GM19025 (cell line): ENCODE measurements at regions not wholly inside any gene's neighbourhood (a gene's known extent, or its start where the extent isn't known, plus 50 kb on each side); places are given as distances from the start of the nearest gene placed in this dataset.
"Not testable (repeated sequence)": the region's sequence is repeated elsewhere in the genome, so short reads cannot be mapped to it uniquely, and the experiment has no call there.

Source experiments
- ATAC-seq: cut with Tn5 transposase; IDR thresholded peaks from one replicate; pipeline ENCODE4 v1.9.1; 2021; ENCODE audit warnings: mild to moderate bottlenecking, low read depth, moderate library complexity; ENCODE audit not compliant: unreplicated experiment

DNA sequence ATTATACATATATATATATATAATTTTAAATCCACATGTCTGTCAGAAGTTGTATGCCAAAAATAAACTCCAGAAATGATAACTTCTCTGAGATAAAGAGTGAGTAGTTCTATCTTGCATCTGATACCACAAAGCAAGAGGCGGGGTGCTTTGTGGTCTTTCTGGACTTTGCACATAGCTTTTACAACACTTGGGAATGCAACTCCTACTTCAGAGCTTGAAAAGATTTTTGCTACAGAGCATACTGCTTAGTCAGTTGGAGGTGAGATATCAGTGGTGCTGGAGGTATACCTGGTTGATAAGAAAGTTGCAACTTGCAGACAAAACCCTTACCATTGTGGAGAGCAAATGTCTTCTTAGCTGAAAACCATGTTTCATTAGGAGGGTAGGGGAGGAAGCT lies 1384.5 kb upstream of the NUDT12 start:
- ATAC-seq = no peak

DNA sequence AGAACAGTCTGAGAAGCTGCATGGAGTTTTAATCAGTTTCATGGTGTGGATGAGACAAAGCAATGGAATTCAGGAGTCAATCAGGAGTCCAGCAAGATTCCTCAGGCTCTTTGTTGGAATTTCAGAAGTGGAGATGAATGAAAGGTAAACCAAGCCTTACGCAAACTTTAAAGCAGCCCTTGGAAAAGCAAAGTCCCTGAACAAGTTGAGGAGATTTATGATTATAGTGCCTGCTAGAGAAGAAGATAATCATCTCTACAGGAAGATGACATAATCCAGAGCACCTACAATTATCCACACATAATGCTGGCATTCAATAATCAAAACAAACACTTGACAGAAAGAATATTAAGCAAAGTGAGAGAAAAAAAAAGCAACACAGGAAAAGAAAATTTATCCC lies 1380.1 kb upstream of the NUDT12 start:
- no peak for ATAC-seq

DNA sequence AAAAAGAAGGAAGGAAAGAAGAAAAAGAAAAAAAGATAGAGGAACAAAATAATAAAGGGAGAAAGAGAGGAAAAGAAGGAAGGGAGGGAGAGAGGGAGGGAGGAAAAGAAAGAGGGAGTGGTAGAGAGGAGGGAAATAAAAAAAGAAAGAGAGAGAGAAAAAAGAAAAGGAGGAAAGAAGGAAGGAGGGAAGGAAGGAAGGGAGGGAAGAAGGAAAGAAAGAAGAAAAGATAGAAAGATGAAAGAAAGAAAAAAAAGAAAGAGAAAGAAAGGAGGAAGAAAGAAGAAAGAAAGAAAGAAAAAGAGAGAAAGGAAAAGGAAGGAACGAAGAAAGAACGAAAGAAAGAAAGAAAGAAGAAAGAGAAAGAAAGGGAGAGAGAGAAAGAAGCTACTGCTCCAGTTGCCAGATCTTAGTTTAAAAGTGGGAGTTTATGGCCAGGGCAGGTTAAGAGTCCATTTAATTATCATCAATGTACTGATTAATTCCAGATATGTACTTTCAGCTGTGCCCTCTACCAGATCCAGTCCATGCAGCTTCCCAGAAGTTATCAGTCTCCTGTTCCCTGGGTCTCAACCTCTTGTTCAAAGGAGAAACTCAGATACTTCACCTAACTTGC lies 1378.5 kb upstream of the NUDT12 start:
- no peak for ATAC-seq

DNA sequence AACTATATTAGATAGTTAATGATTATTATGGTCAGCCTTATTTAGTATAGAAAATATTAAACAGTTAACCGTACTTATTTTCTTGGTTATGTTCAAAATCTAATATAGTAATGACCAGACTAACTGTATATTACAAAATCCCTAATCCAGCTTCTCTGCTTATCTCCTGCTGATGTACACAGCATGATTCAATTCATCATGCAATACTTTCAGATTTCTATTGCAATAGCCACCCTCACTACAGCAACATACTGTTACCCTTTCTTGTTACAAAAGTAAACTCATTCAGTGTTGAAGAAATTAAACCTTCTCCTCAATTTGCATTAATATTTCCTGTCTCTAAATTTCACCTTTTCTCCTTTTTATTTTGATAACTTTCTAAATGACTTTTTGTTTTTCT lies 1375.0 kb upstream of the NUDT12 start:
- no peak for ATAC-seq

DNA sequence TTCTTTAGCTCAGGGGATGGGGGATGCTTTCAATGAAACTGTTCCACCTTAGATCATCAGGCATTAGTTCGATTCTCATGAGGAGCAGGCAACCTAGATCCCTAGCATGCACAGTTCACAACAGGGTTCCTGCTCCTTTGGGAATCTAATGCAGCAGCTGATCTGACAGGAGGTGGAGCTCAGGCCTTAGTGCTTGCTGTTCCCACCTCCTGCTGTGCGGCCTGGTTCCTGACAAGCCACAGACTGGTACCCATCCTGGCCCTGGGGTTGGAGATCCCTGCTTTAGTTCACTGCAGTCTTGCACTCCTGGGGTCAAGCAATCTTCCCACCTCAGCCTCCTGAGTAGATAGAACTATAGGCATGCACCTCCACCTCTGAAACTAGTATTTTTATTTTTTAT lies 1369.8 kb upstream of the NUDT12 start:
- ATAC-seq = no peak

DNA sequence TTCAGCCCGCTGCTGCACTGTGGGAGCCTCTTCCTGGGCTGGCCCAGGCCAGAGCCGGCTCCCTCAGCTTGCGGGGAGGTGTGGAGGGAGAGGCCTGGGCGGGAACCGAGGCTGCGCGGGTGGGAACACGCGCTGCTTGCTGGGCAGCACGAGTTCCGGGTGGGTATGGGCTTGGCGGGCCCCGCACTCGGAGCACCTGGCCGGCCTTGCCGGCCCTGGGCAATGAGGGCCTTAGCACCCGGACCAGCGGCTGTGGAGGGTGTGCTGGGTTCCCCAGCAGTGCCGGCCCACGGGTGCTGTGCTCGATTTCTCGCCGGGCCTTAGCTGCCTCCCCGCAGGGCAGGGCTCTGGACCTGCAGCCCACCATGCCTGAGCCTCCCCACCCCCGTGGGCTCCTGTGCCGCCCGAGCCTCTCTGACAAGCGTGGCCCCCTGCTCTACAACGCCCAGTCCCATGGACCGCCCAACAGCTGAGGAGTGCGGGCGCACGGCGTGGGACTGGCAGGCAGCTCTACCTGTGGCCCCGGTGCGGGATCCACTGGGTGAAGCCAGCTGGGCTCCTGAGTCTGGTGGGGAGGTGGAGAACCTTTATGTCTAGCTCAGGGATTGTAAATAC lies 1366.4 kb upstream of the NUDT12 start:
- ATAC-seq = no peak

DNA sequence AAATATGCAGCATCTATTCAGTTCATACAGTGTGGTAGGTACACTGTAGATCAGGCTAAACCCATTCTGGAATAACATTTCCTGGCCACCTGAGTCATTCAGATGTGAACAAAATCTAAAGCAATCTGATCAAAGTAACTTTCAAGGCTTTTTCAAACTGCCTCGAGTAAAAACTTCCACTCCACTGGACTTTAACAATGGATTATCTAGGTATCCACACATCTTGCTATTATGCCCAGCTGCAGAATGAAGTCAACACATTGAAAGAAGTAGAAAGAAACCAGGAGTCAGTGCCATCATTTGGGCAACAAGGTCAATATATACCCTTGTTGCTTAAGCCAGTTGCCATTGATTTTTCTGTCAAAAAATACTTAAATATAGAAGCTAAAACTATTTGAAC lies 1352.6 kb upstream of the NUDT12 start:
- no peak for ATAC-seq

DNA sequence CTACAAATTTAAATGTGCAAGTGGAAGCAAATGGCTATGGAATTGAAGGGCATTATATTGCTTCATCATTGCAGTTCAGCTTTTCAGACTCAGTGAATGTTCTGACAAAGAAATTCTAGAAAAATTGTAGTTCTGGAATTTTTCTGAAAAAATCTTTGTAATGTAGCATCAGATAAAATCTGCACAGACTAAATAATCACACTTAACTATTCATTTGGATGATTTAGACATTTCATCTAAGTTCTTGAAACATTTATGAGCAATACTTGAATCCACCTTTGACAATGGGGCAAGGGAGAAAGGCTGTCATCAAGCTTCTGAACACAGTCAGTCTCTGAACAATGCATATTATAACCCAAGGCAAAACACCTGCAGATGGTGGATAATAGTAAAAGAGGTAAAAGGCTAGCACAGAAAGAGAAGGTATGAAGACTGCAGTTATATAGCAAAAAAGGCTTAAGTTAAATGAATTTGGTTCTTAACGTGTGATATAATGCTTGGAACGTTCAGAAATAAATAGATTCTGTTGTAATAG lies 1352.0 kb upstream of the NUDT12 start:
- no peak for ATAC-seq

DNA sequence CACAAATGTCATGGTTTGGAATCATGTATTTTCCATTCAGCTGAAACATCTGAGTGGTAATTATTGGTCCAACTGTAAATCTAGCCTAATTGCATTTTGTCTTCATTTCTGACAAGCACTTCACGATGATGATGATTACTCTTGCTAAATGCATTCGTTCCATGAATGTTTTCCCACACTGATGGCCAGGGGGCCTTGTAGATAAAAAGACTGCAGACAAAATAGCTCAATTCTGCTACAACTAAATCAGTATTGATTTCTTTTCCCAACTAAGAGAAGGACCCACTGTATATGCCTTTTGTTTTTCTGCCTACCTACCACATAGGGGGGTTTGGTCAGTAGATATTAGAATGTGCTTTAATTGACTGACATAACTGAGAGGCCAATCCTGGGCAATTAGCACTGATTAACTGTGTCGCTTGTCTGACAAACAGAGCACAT lies 1351.3 kb upstream of the NUDT12 start:
- ATAC-seq = no peak

DNA sequence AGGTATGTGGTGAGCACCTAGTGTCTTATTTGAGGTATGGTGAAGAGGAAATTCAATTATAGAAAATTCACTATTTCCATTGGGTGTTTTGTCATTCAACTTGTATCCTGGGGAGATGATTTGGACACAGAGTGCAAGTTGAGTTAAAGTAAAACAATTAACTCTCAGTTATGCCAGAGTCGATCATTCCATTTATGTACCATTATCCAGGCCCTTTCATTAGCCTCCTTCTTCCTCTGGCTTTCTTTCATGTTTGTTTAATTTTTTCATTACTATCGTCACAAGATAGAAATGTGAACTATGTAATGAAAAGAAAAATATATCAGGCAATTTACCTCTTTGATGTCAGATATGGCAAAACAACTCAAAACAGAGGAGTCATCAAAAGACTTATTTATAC lies 1347.2 kb upstream of the NUDT12 start:
- no peak for ATAC-seq

DNA sequence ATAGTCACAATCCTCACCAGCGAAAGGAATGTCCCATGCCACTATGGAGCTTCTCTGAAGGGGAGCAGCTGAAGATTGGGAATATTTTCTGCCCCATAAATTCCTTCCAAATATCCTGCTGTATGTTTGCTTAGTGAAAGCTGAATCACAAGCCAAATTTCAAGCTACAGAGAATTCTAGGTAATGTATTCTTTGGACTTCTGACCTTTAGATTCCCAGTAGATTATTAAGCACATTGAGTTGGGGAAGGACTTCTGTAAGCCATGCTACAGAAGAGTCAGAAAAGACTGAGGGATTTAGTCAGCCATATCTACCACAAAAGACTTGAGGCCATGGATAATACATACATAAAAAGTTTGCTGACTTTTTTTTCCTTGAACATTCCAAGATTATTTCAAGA lies 1342.0 kb upstream of the NUDT12 start:
- ATAC-seq = no peak

DNA sequence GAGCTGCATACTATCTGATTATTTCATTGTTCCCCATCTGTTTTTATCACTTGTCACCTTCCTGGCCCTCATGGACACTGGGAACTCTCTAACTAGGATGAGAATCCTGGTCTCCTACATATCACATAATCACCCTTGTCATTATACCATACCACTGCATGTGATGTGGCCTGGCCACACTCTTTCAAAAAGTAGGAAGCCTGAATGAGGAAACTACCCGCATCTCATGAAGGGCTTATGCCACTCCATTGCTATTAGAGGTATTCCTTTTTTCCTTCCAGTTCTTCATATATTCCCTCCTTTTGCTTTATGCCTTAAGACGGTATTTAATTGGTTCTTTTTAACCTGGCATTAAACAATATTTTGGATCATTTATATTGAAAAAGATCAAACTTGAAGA lies 1341.4 kb upstream of the NUDT12 start:
- no peak for ATAC-seq

DNA sequence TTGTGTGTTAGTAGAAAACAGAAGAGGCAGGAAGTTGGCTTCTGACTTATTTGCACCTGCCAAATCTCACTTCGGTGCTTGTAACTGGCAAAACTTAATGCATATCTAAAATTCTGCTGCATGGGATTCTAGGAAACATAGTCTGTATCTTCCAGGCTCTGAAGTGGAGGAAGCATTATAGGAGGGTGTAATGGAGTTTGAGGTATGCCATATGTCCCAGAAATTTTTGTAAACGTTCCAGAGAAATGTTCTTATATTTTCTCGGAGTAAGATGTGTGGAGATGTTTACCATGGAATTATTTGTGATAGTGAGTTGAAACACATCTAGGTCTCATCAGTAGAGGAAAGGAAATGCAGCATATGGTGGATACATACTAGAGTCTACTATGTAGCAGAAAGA lies 1329.0 kb upstream of the NUDT12 start:
- ATAC-seq = no peak

DNA sequence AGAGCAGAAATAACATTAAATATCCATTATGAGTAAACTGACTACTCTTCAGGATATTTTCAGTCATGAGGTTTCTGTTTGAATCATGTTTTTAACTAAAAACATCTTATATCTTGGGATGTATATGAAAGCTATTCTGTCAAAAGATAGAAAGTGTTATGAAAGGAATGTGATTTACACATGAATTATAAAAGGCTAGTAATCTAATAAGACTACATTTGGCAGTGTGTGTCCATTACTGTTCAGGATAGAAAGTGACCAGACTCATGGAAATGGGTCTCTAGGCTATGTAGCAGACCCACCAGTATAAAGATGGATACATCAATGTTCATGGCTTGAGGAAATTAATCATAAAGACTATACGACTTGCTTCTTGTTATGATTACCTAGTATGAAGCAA lies 1328.2 kb upstream of the NUDT12 start:
- ATAC-seq = no peak

DNA sequence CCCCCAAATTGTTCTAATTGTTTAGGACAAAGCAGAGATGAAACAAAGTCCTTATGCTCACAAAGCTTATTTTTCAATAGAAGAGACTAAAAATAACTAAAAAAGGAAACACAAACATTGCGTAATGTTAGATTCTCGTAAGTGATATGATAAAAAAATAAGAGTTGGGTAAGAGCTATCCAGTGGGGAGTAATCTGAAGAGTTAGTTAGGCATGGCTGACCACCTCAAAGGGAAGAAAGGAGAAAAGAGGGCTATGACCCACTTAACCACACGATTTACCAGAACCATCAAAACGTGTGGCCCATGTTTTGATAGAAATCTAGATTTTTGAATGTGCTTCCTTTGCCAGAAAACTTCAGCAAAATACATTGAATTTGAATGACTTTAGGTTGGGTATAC lies 1296.8 kb upstream of the NUDT12 start:
- ATAC-seq = no peak

DNA sequence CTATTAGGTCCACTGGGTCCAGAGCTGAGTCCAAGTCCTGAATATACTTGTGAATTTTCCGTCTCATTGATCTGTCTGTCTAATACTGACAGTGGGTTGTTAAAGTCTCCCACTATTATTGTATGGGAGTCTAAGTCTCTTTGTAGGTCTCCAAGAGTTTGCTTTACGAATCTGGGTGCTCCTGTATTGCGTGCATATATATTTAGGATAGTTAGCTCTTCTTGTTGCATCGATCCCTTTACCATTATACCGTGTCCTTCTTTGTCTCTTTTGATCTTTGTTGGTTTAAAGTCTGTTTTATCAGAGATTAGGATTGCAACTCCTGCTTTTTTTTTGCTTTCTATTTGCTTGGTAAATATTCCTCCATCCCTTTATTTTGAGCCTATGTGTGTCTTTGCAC lies 1289.5 kb upstream of the NUDT12 start:
- ATAC-seq = not testable (repeated sequence)

DNA sequence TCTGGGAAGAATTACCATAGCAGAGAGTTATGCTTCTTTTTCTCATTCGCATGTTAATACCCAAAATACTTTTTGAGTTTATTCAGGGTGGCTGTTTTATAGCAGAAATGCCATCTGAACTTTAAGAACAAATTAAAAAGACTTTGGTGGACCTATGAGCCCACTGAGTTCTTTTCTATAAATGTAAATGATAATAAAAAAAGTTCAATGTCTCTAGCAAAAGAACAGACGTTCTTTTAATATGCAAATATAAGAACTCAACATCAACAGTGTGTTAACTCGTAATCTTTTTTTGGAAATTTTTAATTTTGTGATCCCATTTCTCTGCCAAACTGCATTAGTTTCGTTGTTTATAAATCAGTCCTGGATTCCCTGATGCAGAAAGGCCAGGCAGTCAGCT lies 1283.0 kb upstream of the NUDT12 start:
- ATAC-seq = no peak

DNA sequence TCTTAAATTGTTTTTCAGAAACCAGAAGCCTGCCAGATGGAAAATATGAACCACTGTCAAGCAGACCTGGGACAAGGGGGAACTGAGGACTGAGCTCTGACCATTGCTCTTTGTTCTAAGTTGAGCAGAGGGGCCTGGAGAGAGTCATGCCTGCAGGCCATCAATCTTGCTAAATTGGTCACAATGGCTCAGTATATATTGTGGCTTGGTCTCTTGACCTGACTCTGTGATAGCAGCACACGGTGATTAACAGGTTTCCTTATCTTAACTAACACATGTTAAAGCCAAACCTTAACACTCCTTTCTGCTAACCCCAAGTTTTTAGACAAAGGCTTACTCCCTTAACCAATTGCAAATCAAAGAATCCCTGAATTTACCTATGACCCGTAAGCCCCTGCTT lies 1281.2 kb upstream of the NUDT12 start:
- no peak for ATAC-seq

DNA sequence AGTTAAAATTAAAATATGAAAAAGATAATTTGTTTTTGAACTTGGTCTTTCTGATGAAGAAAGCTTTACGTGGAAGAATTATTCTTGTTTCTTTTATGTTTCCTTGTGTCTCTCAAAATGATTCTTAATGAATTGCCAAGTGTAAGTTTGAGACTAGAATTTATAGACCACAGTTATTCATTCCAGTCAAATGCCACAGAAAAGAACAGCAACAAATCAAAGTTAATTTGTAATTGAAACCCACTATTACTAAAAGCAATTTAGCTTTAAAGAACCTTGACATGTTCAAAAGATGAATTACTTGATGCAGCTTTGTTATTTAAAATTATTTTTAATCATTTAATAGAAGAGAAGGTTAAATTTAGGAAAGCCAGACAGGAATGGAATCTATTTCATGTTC lies 1277.7 kb upstream of the NUDT12 start:
- no peak for ATAC-seq

DNA sequence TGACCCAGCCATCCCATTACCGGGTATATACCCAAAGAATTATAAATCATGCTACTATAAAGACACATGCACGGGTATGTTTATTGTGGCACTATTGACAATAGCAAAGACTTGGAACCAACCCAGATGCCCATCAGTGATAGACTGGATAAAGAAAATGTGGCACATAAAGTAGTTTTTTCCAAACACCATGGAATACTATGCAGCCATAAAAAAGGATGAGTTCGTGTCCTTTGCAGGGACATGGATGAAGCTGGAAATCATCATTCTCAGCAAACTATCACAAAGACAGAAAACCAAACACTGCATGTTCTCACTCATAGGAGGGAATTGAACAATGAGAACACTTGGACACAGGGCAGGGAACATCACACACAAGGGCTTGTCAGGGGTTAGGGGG lies 1268.9 kb upstream of the NUDT12 start:
- ATAC-seq = not testable (repeated sequence)

DNA sequence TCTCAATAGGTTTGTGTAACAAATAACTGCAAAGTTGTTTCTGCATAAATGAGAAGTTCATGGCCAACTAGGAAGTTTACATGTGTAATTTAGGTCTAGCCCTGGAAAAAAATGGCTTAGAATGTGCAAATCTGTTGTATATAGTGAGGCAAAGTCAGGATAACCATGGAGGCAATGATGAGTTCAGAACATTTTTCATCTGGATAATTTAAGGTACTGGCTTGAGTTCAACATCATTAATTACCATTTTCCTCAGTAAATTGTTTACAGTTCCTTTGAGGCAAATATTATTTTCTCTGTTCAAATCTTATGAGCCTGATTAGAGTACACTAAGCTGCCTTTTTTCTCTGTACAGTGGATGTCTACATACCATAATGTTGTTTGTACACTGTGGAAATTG lies 1259.0 kb upstream of the NUDT12 start:
- ATAC-seq = no peak

DNA sequence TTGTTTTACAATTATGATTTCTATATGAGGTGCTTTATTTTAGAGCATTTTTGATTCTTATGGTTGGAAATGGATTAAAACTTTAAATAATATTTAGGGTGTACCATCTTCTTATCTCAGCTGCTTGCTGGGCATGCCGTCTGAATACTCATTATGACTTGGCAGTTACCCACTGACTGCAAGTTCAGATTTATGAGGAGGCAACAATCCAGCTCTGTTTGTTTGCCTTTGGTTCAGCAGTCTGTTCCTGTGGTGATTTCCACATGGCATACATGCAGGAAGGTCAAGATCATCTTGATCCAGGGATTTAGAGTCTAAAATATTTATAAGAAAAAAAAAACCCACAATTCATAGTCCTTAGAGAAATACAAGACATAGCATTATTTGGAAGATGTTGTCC lies 1254.5 kb upstream of the NUDT12 start:
- ATAC-seq = no peak
